ENCODE measurements at regions not wholly inside any gene's neighbourhood (a gene's known extent, or its start where the extent isn't known, plus 50 kb on each side); places are given as distances from the start of the nearest gene placed in this dataset.

DNA sequence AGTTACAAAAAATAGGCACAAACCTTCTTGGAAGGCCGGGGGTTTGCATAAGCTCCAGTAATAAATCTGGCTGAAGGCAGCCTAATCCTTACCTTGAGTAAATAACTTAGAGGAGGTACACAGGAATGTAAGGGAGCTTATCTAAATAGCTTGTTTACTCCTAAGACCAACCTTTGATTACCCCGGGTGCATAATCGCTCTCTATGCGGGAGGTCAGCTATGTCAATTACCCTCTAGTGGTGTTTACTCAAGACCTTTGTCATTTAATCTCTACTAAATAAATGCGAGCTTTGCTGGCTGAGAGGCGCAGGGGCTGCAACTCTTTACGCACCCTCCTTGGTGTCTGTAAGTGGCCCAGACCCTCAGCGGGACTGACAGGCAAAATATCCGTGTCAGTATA lies 50.2 kb upstream of the MAP9 start:
- no peak overlapping the region for H3K4me3 ChIP-seq (ENCODE audit: low read depth, low read length)
- TF ChIP-seq, protein P1, sequence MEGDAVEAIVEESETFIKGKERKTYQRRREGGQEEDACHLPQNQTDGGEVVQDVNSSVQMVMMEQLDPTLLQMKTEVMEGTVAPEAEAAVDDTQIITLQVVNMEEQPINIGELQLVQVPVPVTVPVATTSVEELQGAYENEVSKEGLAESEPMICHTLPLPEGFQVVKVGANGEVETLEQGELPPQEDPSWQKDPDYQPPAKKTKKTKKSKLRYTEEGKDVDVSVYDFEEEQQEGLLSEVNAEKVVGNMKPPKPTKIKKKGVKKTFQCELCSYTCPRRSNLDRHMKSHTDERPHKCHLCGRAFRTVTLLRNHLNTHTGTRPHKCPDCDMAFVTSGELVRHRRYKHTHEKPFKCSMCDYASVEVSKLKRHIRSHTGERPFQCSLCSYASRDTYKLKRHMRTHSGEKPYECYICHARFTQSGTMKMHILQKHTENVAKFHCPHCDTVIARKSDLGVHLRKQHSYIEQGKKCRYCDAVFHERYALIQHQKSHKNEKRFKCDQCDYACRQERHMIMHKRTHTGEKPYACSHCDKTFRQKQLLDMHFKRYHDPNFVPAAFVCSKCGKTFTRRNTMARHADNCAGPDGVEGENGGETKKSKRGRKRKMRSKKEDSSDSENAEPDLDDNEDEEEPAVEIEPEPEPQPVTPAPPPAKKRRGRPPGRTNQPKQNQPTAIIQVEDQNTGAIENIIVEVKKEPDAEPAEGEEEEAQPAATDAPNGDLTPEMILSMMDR (IDR thresholded peaks at IDR 0.05; ENCODE audit: low read depth, low read length): no peak
